HEK293 (cell line): ENCODE measurements at regions not wholly inside any gene's neighbourhood (a gene's known extent, or its start where the extent isn't known, plus 50 kb on each side); places are given as distances from the start of the nearest gene placed in this dataset.

ENCODE experiments used
- CTCF ChIA-PET: fragments of 350-600 bp; formaldehyde crosslinking; extraction: SDS; loops from one replicate; lab custom pipeline; 2021; ENCODE audit warnings: antibody characterized with exemption; lab: Yijun Ruan, JAX
- POLR2A ChIA-PET: fragments of 300-600 bp; formaldehyde crosslinking; extraction: SDS; loops from one replicate; lab custom pipeline; 2020; ENCODE audit warnings: antibody characterized with exemption, inconsistent platforms; lab: Yijun Ruan, JAX
- H3K27ac ChIP-seq: fragments of 200-500 bp; sonication (Bioruptor generic); 2 replicates; pipeline ENCODE4 v1.5.1; 2014; ENCODE audit warnings: low read depth, low read length, control low read depth, inconsistent platforms; ENCODE audit errors: extremely low read depth
- H3K36me3 ChIP-seq, 2 experiments: fragments of 200-500 bp in 1 of 2; sonication (Bioruptor generic) in 1 of 2; 1 replicate in 1 of 2; 2 replicates in 1 of 2; pipeline ENCODE4 v1.5.1; 2014 to 2017; ENCODE audit warnings: inconsistent platforms in 2 of 2, low read length in 2 of 2; ENCODE audit not compliant: control insufficient read depth in 2 of 2, insufficient read depth in 1 of 2
- H3K4me1 ChIP-seq: fragments of 200-500 bp; sonication (Bioruptor generic); 2 replicates; pipeline ENCODE4 v1.5.1; 2014; ENCODE audit warnings: mild to moderate bottlenecking, low read length, inconsistent platforms; ENCODE audit not compliant: control insufficient read depth, insufficient read depth
- H3K4me3 ChIP-seq: 2 replicates; pipeline ENCODE4 v1.5.1; 2011; ENCODE audit warnings: low read depth, mild to moderate bottlenecking, control low read depth, low read length, moderate library complexity
- H3K9me3 ChIP-seq: fragments of 200-500 bp; sonication (Bioruptor generic); 2 replicates; pipeline ENCODE4 v1.5.1; 2014; ENCODE audit warnings: low read depth, low read length, inconsistent platforms; ENCODE audit not compliant: control insufficient read depth, insufficient read depth
- GLI2 ChIP-seq: fragments of 450-650 bp; formaldehyde crosslinking; IDR thresholded peaks from 2 replicates; pipeline ENCODE4; 2017; ENCODE audit warnings: missing biosample characterization, missing genetic modification characterization, low read depth, borderline replicate concordance
- KLF1 ChIP-seq: fragments of 450-650 bp; formaldehyde crosslinking; IDR thresholded peaks from 2 replicates; pipeline ENCODE4 v1.5.1; 2016; ENCODE audit warnings: missing biosample characterization, missing genetic modification characterization
- MEIS1 ChIP-seq: sonication (generic); formaldehyde crosslinking; IDR thresholded peaks from 2 replicates; pipeline ENCODE4 v1.8.1; 2022; ENCODE audit warnings: missing genetic modification reagents, mild to moderate bottlenecking, borderline replicate concordance
- YY1 ChIP-seq: fragments of 450-650 bp; formaldehyde crosslinking; IDR thresholded peaks from 2 replicates; pipeline ENCODE4 v1.5.1; 2018; ENCODE audit warnings: missing biosample characterization, missing genetic modification characterization
- ZBTB17 ChIP-seq: fragments of 450-650 bp; formaldehyde crosslinking; IDR thresholded peaks from 2 replicates; pipeline ENCODE4 v1.5.1; 2016; ENCODE audit warnings: missing biosample characterization, missing genetic modification characterization
- ZBTB8A ChIP-seq: fragments of 450-650 bp; formaldehyde crosslinking; IDR thresholded peaks from 2 replicates; pipeline ENCODE4 v1.5.1; 2016; ENCODE audit warnings: missing biosample characterization, missing genetic modification characterization
- ZEB2 ChIP-seq: fragments of 450-650 bp; formaldehyde crosslinking; IDR thresholded peaks from 2 replicates; pipeline ENCODE4 v1.5.1; 2016; ENCODE audit warnings: missing biosample characterization, missing genetic modification characterization
- ZFP41 ChIP-seq: fragments of 450-650 bp; formaldehyde crosslinking; IDR thresholded peaks from 2 replicates; pipeline ENCODE4 v1.5.1; 2016; ENCODE audit warnings: missing biosample characterization, missing genetic modification characterization, borderline replicate concordance
- ZIC2 ChIP-seq: fragments of 450-650 bp; formaldehyde crosslinking; IDR thresholded peaks from 2 replicates; pipeline ENCODE4 v1.5.1; 2016; ENCODE audit warnings: missing biosample characterization, missing genetic modification characterization
- ZNF112 ChIP-seq: fragments of 450-650 bp; formaldehyde crosslinking; IDR thresholded peaks from 2 replicates; pipeline ENCODE4 v1.5.0; 2017; ENCODE audit warnings: missing biosample characterization, missing genetic modification characterization
- ZNF24 ChIP-seq: fragments of 450-650 bp; formaldehyde crosslinking; IDR thresholded peaks from 2 replicates; pipeline ENCODE4 v1.5.1; 2016; ENCODE audit warnings: missing biosample characterization, missing genetic modification characterization
- ZNF292 ChIP-seq: fragments of 450-650 bp; formaldehyde crosslinking; IDR thresholded peaks from 2 replicates; pipeline ENCODE4 v1.5.1; 2016; ENCODE audit warnings: low read depth, missing biosample characterization, missing genetic modification characterization, borderline replicate concordance
- ZNF433 ChIP-seq: fragments of 450-650 bp; formaldehyde crosslinking; IDR thresholded peaks from 2 replicates; pipeline ENCODE4 v1.5.1; 2016; ENCODE audit warnings: missing biosample characterization, missing genetic modification characterization, low read depth
- ZNF510 ChIP-seq: fragments of 450-650 bp; formaldehyde crosslinking; IDR thresholded peaks from 2 replicates; pipeline ENCODE4 v1.5.1; 2018; ENCODE audit warnings: mild to moderate bottlenecking, missing genetic modification characterization, missing biosample characterization; ENCODE audit not compliant: insufficient replicate concordance
- ZNF544 ChIP-seq: fragments of 450-650 bp; formaldehyde crosslinking; IDR thresholded peaks from 2 replicates; pipeline ENCODE4 v1.5.0; 2017; ENCODE audit warnings: missing biosample characterization, missing genetic modification characterization
- ZNF585B ChIP-seq: fragments of 450-650 bp; formaldehyde crosslinking; IDR thresholded peaks from 2 replicates; pipeline ENCODE4 v1.5.1; 2016; ENCODE audit warnings: missing biosample characterization, missing genetic modification characterization
- ZNF629 ChIP-seq: fragments of 450-650 bp; formaldehyde crosslinking; IDR thresholded peaks from 2 replicates; pipeline ENCODE4 v1.5.1; 2017; ENCODE audit warnings: missing biosample characterization, missing genetic modification characterization
- ZNF791 ChIP-seq: fragments of 450-650 bp; formaldehyde crosslinking; IDR thresholded peaks from 2 replicates; pipeline ENCODE4 v1.5.1; 2016; ENCODE audit warnings: missing biosample characterization, missing genetic modification characterization
- TF ChIP-seq, protein P1 (sequence below): fragments of 450-650 bp; formaldehyde crosslinking; IDR thresholded peaks from 2 replicates; pipeline ENCODE4 v1.5.1; 2016; ENCODE audit warnings: missing biosample characterization, missing genetic modification characterization
- TF ChIP-seq, protein P2 (sequence below): fragments of 450-650 bp; formaldehyde crosslinking; IDR thresholded peaks from 2 replicates; pipeline ENCODE4 v1.5.1; 2017; ENCODE audit warnings: missing biosample characterization, missing genetic modification characterization
- TF ChIP-seq, protein P3 (sequence below): IDR thresholded peaks from 2 replicates; pipeline ENCODE4 v1.6.1; 2011; ENCODE audit warnings: mild to moderate bottlenecking, low read depth, low read length, borderline replicate concordance
- TF ChIP-seq, protein P4 (sequence below): fragments of 450-650 bp; formaldehyde crosslinking; IDR thresholded peaks from 2 replicates; pipeline ENCODE4 v1.5.1; 2016; ENCODE audit warnings: missing biosample characterization, missing genetic modification characterization
- TF ChIP-seq, protein P5 (sequence below): fragments of 450-650 bp; formaldehyde crosslinking; IDR thresholded peaks from 2 replicates; pipeline ENCODE4 v1.5.1; 2016; ENCODE audit warnings: missing biosample characterization, missing genetic modification characterization, low read depth
- TF ChIP-seq, protein P6 (sequence below): fragments of 450-650 bp; formaldehyde crosslinking; IDR thresholded peaks from 2 replicates; pipeline ENCODE4 v1.5.1; 2016; ENCODE audit warnings: missing biosample characterization, missing genetic modification characterization

DNA sequence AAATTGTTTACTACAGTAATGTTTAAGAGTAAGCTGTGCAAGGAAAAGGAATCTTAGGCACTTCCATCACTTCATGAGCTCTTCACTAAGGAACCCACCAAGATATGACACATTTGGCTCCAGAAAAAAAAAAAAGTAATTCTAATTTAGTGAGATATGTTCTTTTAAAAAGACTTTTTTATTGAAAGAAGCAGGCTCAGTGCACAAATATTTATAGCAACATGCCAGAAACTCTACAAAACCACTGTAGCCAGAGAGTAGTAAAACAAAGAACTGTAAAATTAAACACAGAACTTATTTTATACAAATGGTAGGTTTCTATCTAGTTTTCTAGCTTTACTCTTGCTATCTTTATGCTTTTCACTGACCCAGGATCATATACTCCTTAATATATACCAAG is 434.6 kb upstream of the ADGRL2 start (continued):
- TF ChIP-seq ZNF629: no peak
- TF ChIP-seq ZNF112 (tag by site-specific recombination): no peak
- no peak for TF ChIP-seq ZNF510 (tag by site-specific recombination)

DNA sequence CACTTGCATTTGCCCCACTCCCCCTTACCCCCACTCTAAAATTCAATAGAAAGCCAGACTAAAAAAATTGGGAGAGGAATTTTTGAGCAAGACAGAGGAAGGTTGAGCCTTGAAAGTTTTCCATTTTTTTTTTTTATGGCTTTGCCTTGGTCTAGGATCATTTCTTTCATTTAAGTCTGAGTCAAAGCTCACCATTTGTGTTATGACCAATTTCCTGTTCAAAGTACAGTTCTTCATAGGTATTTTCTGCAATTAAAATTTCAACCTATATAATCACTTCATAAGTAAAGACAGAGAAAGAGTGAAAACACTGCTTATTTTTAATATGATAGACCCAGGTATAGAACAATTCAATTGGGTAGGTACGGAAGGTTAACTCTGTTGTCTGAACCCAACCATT is 436.6 kb upstream of the ADGRL2 start:
- Histone ChIP-seq H3K4me1 (no peaks in the 10 kb centered on the region), H3K36me3 (no peaks in the 10 kb centered on the region), H3K4me3 (no peak overlapping the region), H3K27ac (no peak overlapping the region), H3K9me3 (no peaks in the 10 kb centered on the region)
- ChIA-PET CTCF (no interaction called here), POLR2A (no interaction called here)
- TF ChIP-seq ZFP41 (tag by site-specific recombination) (no peak), ZNF544 (no peak)

DNA sequence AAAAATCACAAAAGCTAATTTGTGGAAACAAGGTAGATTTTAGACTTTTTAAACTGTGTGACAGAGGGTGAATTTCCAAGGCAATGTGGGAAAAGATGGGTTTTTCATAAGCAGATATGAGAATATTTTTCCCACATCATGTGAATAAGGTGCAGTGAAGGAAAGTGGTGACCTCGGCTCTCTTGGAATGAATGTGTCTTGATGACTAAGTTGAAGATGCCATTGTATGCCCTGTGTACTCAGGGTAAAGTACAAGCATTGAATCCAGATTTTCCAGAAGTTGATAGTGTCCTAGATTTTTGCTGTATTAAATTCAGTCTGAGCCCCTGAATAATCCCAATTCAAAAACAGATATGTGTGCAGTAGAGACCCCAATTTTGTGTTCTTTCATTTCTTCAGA is 442.6 kb upstream of the ADGRL2 start:
- Histone ChIP-seq H3K4me3 (no peak overlapping the region), H3K36me3 (no peaks in the 10 kb centered on the region), H3K9me3 (no peaks in the 10 kb centered on the region), H3K4me1 (no peaks in the 10 kb centered on the region), H3K27ac (no peak overlapping the region)
- ChIA-PET POLR2A (no interaction called here), CTCF (interaction anchor here (0.5 kb wide), 1 partner anchor 56 kb away, joined by 3 read pairs; no protein-coding TSS in a partner anchor)
- TF ChIP-seq, protein P1, sequence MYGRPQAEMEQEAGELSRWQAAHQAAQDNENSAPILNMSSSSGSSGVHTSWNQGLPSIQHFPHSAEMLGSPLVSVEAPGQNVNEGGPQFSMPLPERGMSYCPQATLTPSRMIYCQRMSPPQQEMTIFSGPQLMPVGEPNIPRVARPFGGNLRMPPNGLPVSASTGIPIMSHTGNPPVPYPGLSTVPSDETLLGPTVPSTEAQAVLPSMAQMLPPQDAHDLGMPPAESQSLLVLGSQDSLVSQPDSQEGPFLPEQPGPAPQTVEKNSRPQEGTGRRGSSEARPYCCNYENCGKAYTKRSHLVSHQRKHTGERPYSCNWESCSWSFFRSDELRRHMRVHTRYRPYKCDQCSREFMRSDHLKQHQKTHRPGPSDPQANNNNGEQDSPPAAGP (tag by site-specific recombination): no peak
- TF ChIP-seq MEIS1 (CRISPR knock-in tag) (no peak), GLI2 (tag by site-specific recombination) (no peak), ZEB2 (no peak), ZNF585B (tag by site-specific recombination) (no peak), KLF1 (tag by site-specific recombination) (no peak), ZNF24 (tag by site-specific recombination) (no peak), ZNF433 (tag by site-specific recombination) (no peak), ZIC2 (tag by site-specific recombination) (no peak), ZBTB17 (tag by site-specific recombination) (no peak), ZNF791 (tag by site-specific recombination) (no peak), YY1 (tag by site-specific recombination) (no peak), ZNF292 (tag by site-specific recombination) (no peak), ZBTB8A (tag by site-specific recombination) (no peak)
- TF ChIP-seq, protein P2, sequence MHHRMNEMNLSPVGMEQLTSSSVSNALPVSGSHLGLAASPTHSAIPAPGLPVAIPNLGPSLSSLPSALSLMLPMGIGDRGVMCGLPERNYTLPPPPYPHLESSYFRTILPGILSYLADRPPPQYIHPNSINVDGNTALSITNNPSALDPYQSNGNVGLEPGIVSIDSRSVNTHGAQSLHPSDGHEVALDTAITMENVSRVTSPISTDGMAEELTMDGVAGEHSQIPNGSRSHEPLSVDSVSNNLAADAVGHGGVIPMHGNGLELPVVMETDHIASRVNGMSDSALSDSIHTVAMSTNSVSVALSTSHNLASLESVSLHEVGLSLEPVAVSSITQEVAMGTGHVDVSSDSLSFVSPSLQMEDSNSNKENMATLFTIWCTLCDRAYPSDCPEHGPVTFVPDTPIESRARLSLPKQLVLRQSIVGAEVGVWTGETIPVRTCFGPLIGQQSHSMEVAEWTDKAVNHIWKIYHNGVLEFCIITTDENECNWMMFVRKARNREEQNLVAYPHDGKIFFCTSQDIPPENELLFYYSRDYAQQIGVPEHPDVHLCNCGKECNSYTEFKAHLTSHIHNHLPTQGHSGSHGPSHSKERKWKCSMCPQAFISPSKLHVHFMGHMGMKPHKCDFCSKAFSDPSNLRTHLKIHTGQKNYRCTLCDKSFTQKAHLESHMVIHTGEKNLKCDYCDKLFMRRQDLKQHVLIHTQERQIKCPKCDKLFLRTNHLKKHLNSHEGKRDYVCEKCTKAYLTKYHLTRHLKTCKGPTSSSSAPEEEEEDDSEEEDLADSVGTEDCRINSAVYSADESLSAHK (tag by site-specific recombination): no peak
- TF ChIP-seq, protein P3, sequence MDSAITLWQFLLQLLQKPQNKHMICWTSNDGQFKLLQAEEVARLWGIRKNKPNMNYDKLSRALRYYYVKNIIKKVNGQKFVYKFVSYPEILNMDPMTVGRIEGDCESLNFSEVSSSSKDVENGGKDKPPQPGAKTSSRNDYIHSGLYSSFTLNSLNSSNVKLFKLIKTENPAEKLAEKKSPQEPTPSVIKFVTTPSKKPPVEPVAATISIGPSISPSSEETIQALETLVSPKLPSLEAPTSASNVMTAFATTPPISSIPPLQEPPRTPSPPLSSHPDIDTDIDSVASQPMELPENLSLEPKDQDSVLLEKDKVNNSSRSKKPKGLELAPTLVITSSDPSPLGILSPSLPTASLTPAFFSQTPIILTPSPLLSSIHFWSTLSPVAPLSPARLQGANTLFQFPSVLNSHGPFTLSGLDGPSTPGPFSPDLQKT: no peak
- TF ChIP-seq, protein P4, sequence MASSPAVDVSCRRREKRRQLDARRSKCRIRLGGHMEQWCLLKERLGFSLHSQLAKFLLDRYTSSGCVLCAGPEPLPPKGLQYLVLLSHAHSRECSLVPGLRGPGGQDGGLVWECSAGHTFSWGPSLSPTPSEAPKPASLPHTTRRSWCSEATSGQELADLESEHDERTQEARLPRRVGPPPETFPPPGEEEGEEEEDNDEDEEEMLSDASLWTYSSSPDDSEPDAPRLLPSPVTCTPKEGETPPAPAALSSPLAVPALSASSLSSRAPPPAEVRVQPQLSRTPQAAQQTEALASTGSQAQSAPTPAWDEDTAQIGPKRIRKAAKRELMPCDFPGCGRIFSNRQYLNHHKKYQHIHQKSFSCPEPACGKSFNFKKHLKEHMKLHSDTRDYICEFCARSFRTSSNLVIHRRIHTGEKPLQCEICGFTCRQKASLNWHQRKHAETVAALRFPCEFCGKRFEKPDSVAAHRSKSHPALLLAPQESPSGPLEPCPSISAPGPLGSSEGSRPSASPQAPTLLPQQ (tag by site-specific recombination): no peak
- TF ChIP-seq, protein P5, sequence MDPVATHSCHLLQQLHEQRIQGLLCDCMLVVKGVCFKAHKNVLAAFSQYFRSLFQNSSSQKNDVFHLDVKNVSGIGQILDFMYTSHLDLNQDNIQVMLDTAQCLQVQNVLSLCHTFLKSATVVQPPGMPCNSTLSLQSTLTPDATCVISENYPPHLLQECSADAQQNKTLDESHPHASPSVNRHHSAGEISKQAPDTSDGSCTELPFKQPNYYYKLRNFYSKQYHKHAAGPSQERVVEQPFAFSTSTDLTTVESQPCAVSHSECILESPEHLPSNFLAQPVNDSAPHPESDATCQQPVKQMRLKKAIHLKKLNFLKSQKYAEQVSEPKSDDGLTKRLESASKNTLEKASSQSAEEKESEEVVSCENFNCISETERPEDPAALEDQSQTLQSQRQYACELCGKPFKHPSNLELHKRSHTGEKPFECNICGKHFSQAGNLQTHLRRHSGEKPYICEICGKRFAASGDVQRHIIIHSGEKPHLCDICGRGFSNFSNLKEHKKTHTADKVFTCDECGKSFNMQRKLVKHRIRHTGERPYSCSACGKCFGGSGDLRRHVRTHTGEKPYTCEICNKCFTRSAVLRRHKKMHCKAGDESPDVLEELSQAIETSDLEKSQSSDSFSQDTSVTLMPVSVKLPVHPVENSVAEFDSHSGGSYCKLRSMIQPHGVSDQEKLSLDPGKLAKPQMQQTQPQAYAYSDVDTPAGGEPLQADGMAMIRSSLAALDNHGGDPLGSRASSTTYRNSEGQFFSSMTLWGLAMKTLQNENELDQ (tag by site-specific recombination): no peak
- TF ChIP-seq, protein P6, sequence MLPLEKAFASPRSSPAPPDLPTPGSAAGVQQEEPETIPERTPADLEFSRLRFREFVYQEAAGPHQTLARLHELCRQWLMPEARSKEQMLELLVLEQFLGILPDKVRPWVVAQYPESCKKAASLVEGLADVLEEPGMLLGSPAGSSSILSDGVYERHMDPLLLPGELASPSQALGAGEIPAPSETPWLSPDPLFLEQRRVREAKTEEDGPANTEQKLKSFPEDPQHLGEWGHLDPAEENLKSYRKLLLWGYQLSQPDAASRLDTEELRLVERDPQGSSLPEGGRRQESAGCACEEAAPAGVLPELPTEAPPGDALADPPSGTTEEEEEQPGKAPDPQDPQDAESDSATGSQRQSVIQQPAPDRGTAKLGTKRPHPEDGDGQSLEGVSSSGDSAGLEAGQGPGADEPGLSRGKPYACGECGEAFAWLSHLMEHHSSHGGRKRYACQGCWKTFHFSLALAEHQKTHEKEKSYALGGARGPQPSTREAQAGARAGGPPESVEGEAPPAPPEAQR (tag by site-specific recombination): no peak
